ENCODE measurements at regions not wholly inside any gene's neighbourhood (a gene's known extent, or its start where the extent isn't known, plus 50 kb on each side); places are given as distances from the start of the nearest gene placed in this dataset.

DNA sequence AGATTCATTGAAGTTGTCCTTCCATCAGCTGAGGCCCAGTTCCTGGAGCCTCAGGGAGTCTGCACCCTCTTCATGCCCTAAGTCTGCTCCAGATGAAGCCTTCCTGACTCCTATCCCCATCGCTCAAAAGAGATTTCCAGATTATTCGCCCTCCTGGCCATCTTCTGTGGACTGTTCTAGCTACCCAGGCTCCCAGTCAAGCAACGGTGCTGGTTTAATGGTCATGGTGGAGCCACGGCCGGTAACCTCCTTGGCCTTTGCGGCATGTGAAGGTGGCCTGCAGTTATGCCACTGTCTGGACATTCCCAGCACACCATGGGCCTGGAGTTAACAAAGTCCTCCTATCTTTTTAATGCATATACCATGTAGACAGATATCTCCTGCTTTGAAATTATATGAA, 140.1 kb upstream of the ASB18 start:
- TF ChIP-seq, protein P1, sequence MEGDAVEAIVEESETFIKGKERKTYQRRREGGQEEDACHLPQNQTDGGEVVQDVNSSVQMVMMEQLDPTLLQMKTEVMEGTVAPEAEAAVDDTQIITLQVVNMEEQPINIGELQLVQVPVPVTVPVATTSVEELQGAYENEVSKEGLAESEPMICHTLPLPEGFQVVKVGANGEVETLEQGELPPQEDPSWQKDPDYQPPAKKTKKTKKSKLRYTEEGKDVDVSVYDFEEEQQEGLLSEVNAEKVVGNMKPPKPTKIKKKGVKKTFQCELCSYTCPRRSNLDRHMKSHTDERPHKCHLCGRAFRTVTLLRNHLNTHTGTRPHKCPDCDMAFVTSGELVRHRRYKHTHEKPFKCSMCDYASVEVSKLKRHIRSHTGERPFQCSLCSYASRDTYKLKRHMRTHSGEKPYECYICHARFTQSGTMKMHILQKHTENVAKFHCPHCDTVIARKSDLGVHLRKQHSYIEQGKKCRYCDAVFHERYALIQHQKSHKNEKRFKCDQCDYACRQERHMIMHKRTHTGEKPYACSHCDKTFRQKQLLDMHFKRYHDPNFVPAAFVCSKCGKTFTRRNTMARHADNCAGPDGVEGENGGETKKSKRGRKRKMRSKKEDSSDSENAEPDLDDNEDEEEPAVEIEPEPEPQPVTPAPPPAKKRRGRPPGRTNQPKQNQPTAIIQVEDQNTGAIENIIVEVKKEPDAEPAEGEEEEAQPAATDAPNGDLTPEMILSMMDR (IDR thresholded peaks at IDR 0.05; ENCODE audit: poor library complexity): no peak
- no peak for TF ChIP-seq EZH2 (IDR thresholded peaks at IDR 0.05; ENCODE audit: borderline replicate concordance)
- TF ChIP-seq EZH2phosphoT487 (IDR thresholded peaks at IDR 0.05; ENCODE audit: low read depth, severe bottlenecking, unreplicated experiment): no peak

All from hepatocyte (in vitro differentiated cells).